Epithelial cell of esophagus (primary cell): ENCODE measurements at regions not wholly inside any gene's neighbourhood (a gene's known extent, or its start where the extent isn't known, plus 50 kb on each side); places are given as distances from the start of the nearest gene placed in this dataset.

Experiments used
- DNase-seq: peaks from one replicate; pipeline ENCODE4 v3.0.0; 2010; ENCODE audit warnings: low read depth
- H3K4me3 ChIP-seq: 2 replicates; pipeline ENCODE4 v1.5.1; 2011; ENCODE audit warnings: mild to moderate bottlenecking, low read length, control low read depth
- TF ChIP-seq, protein P1 (sequence below): IDR thresholded peaks from 2 replicates; pipeline ENCODE4 v1.5.1; 2011; ENCODE audit warnings: low read depth, mild to moderate bottlenecking, low read length, control low read depth, inconsistent platforms; ENCODE audit not compliant: insufficient read depth; ENCODE audit errors: missing control alignments

DNA sequence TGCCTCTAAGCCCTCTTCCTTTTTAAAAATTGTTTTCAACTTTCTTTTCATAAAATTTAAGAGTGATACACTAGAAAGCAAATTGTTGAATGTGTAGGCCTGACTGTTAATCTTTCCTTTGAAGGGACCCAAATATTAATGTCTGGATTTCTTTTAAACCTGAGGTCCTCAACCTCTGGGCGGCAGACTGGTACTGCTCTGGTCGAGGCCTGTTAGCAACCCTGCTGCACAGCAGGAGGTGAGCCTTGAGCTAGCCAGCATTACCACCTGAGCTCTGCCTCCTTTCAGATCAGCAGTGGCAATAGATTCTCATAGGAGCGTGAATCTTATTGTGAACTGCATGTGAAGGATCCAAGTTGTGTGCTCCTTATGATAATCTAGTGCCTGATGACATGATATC is 191.2 kb downstream of the MANEA start:
- no peak overlapping the region for H3K4me3 ChIP-seq
- TF ChIP-seq, protein P1, sequence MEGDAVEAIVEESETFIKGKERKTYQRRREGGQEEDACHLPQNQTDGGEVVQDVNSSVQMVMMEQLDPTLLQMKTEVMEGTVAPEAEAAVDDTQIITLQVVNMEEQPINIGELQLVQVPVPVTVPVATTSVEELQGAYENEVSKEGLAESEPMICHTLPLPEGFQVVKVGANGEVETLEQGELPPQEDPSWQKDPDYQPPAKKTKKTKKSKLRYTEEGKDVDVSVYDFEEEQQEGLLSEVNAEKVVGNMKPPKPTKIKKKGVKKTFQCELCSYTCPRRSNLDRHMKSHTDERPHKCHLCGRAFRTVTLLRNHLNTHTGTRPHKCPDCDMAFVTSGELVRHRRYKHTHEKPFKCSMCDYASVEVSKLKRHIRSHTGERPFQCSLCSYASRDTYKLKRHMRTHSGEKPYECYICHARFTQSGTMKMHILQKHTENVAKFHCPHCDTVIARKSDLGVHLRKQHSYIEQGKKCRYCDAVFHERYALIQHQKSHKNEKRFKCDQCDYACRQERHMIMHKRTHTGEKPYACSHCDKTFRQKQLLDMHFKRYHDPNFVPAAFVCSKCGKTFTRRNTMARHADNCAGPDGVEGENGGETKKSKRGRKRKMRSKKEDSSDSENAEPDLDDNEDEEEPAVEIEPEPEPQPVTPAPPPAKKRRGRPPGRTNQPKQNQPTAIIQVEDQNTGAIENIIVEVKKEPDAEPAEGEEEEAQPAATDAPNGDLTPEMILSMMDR = no peak
- no peak for DNase-seq

DNA sequence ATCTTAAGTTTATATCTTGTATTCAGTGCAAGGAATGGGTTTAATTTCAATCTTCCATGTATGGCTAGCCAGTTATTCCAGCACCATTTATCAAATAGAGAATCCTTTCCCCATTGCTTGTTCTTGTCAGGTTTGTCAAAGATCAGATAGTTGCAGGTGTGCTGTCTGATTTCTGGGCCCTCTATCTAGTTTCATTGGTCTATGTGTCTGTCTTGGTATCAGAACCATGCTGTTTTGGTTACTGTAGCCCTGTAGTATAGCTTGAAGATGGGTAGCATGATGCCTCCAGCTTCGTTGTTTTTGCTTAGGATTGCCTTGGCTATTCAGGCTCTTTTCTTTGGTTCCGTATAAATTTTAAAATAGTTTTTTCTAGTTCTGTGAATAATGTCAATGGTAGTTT is 200.0 kb downstream of the MANEA start:
- no peak overlapping the region for H3K4me3 ChIP-seq
- TF ChIP-seq, protein P1 = no peak
- no peak for DNase-seq

DNA sequence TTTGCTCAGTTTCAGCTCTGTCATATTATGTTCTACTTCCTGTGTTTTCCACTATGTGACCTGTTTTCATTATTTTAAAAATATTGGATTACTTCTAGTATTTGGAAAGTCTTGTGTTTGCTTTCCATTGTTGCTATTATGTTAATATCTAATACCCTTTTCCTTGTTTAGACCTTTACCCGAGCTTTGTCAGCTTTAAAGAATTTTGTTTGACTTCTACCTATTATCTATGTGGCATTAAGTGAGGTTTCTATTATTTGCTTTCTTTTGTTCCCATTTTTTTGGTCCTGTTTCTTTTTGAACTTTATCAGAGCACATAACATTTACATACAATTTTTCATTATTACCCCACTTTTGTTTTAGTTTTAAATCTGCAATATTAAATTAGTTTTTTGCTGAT is 202.7 kb downstream of the MANEA start:
- no peak for DNase-seq
- TF ChIP-seq, protein P1 = no peak
- no peak overlapping the region for H3K4me3 ChIP-seq

DNA sequence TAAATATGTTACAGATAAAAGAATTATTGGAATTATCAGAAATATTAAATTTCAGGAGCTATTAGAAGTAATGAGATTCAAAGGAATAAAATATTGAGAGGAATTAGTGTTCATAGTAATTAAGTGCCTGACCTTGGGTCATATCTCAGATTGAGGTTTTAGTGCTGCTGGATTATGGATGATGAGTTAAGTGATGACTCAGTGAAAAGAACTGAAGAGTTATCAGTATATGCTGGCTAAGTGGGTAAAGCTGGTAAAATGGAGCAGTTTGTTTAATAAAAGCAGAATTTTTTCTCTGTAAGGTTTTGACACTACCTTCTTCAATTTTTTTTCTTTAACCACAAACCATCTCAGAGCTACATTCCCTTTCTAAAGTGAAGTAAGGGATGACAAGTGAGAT is 206.7 kb downstream of the MANEA start:
- H3K4me3 ChIP-seq = no peak overlapping the region
- TF ChIP-seq, protein P1 = no peak
- no peak for DNase-seq

DNA sequence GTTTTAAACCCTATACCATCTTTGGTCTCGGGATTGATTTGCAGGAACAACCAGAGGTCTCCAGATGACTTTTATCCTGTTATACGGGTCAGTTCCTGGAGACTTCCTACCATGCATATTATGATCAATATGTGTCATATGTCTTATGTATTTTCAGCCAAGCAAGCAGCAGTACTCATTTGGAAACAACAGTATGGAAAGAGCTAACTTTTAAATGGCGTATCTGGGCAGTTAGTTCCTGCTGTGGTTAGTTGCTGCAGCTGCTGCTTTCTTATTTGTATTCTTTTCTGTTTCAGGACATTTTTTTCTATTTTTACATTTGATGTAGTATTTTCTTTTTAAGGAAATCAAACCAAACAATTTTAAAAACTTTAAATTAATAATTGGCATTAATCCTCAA is 207.5 kb downstream of the MANEA start:
- DNase-seq = no peak
- no peak overlapping the region for H3K4me3 ChIP-seq
- TF ChIP-seq, protein P1 = no peak

DNA sequence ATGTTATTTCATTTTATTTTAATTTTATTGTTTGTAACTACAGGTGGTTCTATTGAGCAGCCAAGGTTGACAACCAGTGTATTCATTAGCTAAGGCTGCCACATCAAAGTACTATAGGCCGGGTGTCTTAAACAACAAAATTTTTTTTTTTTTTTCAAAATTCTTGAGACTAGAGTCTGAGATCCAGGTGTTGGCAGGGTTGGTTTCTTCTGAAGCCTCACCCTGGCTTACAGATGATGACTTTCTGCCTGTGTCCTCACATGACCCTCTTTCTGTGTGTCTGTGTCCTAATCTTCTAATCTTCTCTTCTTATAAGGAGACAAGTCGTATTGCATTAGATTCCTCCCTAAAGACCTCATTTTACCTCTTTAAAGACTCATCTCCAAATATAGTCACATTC is 208.4 kb downstream of the MANEA start:
- TF ChIP-seq, protein P1 = no peak
- DNase-seq = no peak
- H3K4me3 ChIP-seq = no peak overlapping the region

DNA sequence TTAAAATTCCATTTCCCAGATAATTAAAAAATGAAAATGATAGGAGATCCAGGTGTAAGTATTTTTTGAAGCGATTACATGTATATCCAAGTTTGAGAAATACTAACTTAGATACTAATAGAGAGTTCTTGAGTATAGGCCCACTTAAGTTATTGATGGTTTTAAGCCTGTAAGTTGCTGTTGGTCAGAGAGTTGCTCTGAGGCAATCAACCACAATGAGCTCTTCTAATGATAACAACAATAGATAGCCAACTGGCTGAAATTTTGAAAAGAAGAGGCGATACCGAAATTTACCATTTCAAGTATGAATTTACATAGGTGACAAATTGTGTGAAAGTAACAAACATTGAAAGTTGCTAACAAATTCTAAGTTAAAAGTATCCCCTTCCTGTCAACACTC is 209.5 kb downstream of the MANEA start:
- H3K4me3 ChIP-seq = no peak overlapping the region
- TF ChIP-seq, protein P1 = no peak
- DNase-seq = no peak
